ENCODE measurements at regions not wholly inside any gene's neighbourhood (a gene's known extent, or its start where the extent isn't known, plus 50 kb on each side); places are given as distances from the start of the nearest gene placed in this dataset.

DNA sequence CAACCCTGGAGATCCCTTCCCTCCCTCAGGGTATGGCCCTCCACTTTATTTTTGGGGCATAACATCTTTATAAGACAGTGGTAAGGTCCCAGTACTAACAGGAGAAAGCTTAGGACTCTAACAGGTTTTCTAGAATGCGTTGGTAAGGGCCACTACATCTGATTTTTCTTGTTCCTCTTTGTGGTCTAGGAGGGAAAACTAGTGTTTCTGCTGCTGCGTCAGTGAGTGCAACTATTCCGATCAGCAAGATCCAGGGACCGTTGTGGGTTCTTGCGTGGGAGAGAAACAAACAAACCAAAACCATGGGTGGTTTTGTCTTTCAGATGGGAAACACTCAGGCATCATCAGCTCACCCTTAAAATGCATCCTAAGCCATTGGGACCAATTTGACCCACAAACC is 123.6 kb upstream of the SLC16A7 start:
- TF ChIP-seq, protein P1, sequence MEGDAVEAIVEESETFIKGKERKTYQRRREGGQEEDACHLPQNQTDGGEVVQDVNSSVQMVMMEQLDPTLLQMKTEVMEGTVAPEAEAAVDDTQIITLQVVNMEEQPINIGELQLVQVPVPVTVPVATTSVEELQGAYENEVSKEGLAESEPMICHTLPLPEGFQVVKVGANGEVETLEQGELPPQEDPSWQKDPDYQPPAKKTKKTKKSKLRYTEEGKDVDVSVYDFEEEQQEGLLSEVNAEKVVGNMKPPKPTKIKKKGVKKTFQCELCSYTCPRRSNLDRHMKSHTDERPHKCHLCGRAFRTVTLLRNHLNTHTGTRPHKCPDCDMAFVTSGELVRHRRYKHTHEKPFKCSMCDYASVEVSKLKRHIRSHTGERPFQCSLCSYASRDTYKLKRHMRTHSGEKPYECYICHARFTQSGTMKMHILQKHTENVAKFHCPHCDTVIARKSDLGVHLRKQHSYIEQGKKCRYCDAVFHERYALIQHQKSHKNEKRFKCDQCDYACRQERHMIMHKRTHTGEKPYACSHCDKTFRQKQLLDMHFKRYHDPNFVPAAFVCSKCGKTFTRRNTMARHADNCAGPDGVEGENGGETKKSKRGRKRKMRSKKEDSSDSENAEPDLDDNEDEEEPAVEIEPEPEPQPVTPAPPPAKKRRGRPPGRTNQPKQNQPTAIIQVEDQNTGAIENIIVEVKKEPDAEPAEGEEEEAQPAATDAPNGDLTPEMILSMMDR (conservative IDR thresholded peaks at IDR 0.05; ENCODE audit: low read depth, low read length) = no peak
- TF ChIP-seq EZH2 (IDR thresholded peaks at IDR 0.05; ENCODE audit: borderline replicate concordance, low read depth, low read length, poor library complexity, severe bottlenecking) = no peak
